NCI-H2196 (cell line): ENCODE measurements at regions not wholly inside any gene's neighbourhood (a gene's known extent, or its start where the extent isn't known, plus 50 kb on each side); places are given as distances from the start of the nearest gene placed in this dataset.

Experiments
- DNase-seq: peaks from one replicate; lab custom pipeline; 2025; ENCODE audit not compliant: unreplicated experiment; lab: John Stamatoyannopoulos, UW

- no peak for DNase-seq
These were observed 53.8 kb downstream of the FZD10 start for GRCh38 chr12:130216031-130216430.

- no peak for DNase-seq
These were observed 56.4 kb downstream of the FZD10 start for GRCh38 chr12:130218682-130219081.

- no peak for DNase-seq
These were observed 57.9 kb downstream of the FZD10 start for GRCh38 chr12:130219929-130220705.

- no peak for DNase-seq
These were observed 58.4 kb downstream of the FZD10 start for GRCh38 chr12:130220706-130221100.

- no peak for DNase-seq
These were observed 60.4 kb downstream of the FZD10 start for GRCh38 chr12:130222519-130223218.

GRCh38 chr12:130223767-130224244 is 61.5 kb downstream of the FZD10 start:
- DNase-seq: no peak

- DNase-seq: no peak
These were observed 62.3 kb downstream of the FZD10 start for GRCh38 chr12:130224613-130225012.

- DNase-seq: no peak
These were observed 63.1 kb downstream of the FZD10 start for GRCh38 chr12:130225347-130225746.

GRCh38 chr12:130226126-130226525 is 63.9 kb downstream of the FZD10 start:
- DNase-seq: no peak

GRCh38 chr12:130226771-130227170 is 64.5 kb downstream of the FZD10 start:
- DNase-seq: no peak

- DNase-seq: no peak
These were observed 65.4 kb downstream of the FZD10 start for GRCh38 chr12:130227641-130228040.

GRCh38 chr12:130236446-130236845 is 74.2 kb downstream of the FZD10 start:
- DNase-seq: no peak

GRCh38 chr12:130240831-130241590 is 78.7 kb downstream of the FZD10 start:
- peak; percentile 13 for DNase-seq

- no peak for DNase-seq
These were observed 80.2 kb downstream of the FZD10 start for GRCh38 chr12:130242506-130242905.

- DNase-seq: no peak
These were observed 83.0 kb downstream of the FZD10 start for GRCh38 chr12:130245251-130245650.

- DNase-seq: no peak
These were observed 84.3 kb downstream of the FZD10 start for GRCh38 chr12:130246560-130246959.

- no peak for DNase-seq
These were observed 85.5 kb downstream of the FZD10 start for GRCh38 chr12:130247634-130248237.

GRCh38 chr12:130249376-130249775 is 87.1 kb downstream of the FZD10 start:
- peak; percentile 2 for DNase-seq

GRCh38 chr12:130251236-130251780 is 86.4 kb upstream of the PIWIL1 start:
- no peak for DNase-seq

GRCh38 chr12:130253866-130254265 is 83.8 kb upstream of the PIWIL1 start:
- DNase-seq: peak; percentile 75
